DND-41 (cell line): ENCODE measurements at regions not wholly inside any gene's neighbourhood (a gene's known extent, or its start where the extent isn't known, plus 50 kb on each side); places are given as distances from the start of the nearest gene placed in this dataset.

ENCODE experiments used
- ATAC-seq: fragments of 200-7000 bp; cut with Tn5 transposase; 3 replicates; pipeline ENCODE4 v1.9.1; 2021; ENCODE audit warnings: low read depth; ENCODE audit not compliant: insufficient read depth
- DNase-seq: peaks from one replicate; pipeline ENCODE4 v3.0.0-alpha.2; 2020
- H2AFZ ChIP-seq: 2 replicates; pipeline ENCODE4 v1.6.0; 2012; ENCODE audit warnings: low read depth, low read length
- H3K27ac ChIP-seq: 2 replicates; pipeline ENCODE4 v1.5.1; 2012; ENCODE audit warnings: low read length, inconsistent platforms
- H3K27me3 ChIP-seq: fragments of 200-600 bp; sonication (generic); 2 replicates; pipeline ENCODE4 v1.6.0; 2012; ENCODE audit warnings: low read length, mild to moderate bottlenecking, inconsistent platforms; ENCODE audit not compliant: insufficient read depth, poor library complexity
- H3K36me3 ChIP-seq: 2 replicates; pipeline ENCODE4 v1.5.1; 2012; ENCODE audit warnings: low read length, inconsistent platforms; ENCODE audit not compliant: insufficient read depth
- H3K4me1 ChIP-seq: 2 replicates; pipeline ENCODE4 v1.5.1; 2012; ENCODE audit warnings: mild to moderate bottlenecking, low read length; ENCODE audit not compliant: insufficient read depth
- H3K4me2 ChIP-seq: 2 replicates; pipeline ENCODE4 v1.6.0; 2012; ENCODE audit warnings: mild to moderate bottlenecking, moderate library complexity, low read length, inconsistent platforms; ENCODE audit not compliant: insufficient read depth
- H3K4me3 ChIP-seq, 2 experiments: fragments of 200-600 bp in 1 of 2; shearing (Covaris generic) in 1 of 2; 2 replicates each; pipeline ENCODE4 v1.5.1; 2012 to 2016; ENCODE audit warnings: inconsistent platforms in 2 of 2, low read length in 2 of 2, mild to moderate bottlenecking in 2 of 2, low read depth in 1 of 2, moderate library complexity in 1 of 2
- H3K79me2 ChIP-seq: 2 replicates; pipeline ENCODE4 v1.6.0; 2012; ENCODE audit warnings: low read length, inconsistent platforms; ENCODE audit not compliant: insufficient read depth
- H3K9ac ChIP-seq: 2 replicates; pipeline ENCODE4 v1.6.0; 2012; ENCODE audit warnings: low read depth, mild to moderate bottlenecking, inconsistent platforms, low read length, moderate library complexity
- H3K9me3 ChIP-seq: 2 replicates; pipeline ENCODE4 v1.5.1; 2012; ENCODE audit warnings: low read length, moderate library complexity, mild to moderate bottlenecking, inconsistent platforms; ENCODE audit not compliant: insufficient read depth, severe bottlenecking
- H4K20me1 ChIP-seq: 2 replicates; pipeline ENCODE4 v1.6.0; 2012; ENCODE audit warnings: low read length; ENCODE audit not compliant: insufficient read depth
- CTCF ChIP-seq: IDR thresholded peaks from 2 replicates; pipeline ENCODE4 v1.5.1; 2012; ENCODE audit warnings: borderline replicate concordance, low read length, moderate library complexity, mild to moderate bottlenecking; ENCODE audit not compliant: poor library complexity, severe bottlenecking; ENCODE audit errors: extremely low read depth
- EZH2 ChIP-seq: IDR thresholded peaks from 3 replicates; pipeline ENCODE4 v1.6.1; 2012; ENCODE audit warnings: borderline replicate concordance, low read depth, mild to moderate bottlenecking, moderate library complexity, low read length, inconsistent platforms; ENCODE audit not compliant: severe bottlenecking

DNA sequence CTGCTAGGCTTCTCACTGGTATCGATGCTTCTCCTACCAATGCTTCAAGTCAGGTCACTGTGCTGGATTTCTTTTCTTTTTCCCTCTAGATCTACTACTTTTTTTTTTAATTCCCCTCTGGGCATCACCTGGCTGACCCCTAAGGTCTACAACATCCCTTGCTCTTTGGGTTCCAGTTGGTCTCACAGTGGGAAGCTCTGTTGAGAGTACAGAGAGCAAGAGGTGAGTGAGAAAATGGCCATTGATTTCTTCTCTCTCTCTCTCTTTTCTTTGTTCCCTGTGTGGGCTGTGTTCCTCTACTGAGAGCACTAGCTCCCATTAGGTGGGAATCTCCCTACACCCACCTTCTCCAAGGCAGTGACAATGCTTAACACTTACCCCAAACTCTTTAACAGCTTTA lies 413.4 kb downstream of the KCNJ2 start:
- Histone ChIP-seq H3K9me3 (no peaks in the 10 kb centered on the region), H3K4me3 (no peak overlapping the region), H3K27ac (no peak overlapping the region), H3K4me2 (no peak overlapping the region), H3K36me3 (no peaks in the 10 kb centered on the region), H4K20me1 (no peaks in the 10 kb centered on the region), H3K9ac (no peak overlapping the region), H3K27me3 (no peaks in the 10 kb centered on the region), H2AFZ (no peak overlapping the region), H3K79me2 (no peaks in the 10 kb centered on the region), H3K4me1 (no peaks in the 10 kb centered on the region)
- ATAC-seq: no peak
- no peak for TF ChIP-seq EZH2
- no peak for TF ChIP-seq CTCF
- no peak for DNase-seq

DNA sequence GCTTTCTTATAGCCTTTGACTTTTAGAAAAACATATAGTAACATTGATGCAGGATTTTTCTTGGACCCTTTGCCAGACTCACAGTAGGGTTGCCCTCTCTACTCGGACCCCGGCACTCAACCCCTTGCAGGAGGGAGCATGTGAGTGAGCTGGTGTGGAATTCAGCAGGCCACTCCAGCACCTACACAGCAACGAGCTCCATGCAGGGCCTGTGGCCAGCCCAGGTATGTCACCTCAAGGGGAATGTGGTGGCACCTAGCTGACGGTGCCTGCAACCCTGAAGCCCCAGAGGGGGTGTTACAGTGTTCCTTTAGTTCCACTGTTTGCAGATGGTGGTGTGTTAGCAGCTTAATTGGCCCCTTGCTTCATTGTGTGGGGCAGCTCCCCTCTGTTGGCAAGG lies 414.9 kb downstream of the KCNJ2 start:
- Histone ChIP-seq H3K27ac (no peak overlapping the region), H3K9me3 (no peaks in the 10 kb centered on the region), H3K9ac (no peak overlapping the region), H3K4me3 (no peak overlapping the region), H2AFZ (no peak overlapping the region), H3K27me3 (no peaks in the 10 kb centered on the region), H4K20me1 (no peaks in the 10 kb centered on the region), H3K4me2 (no peak overlapping the region), H3K36me3 (no peaks in the 10 kb centered on the region), H3K79me2 (no peaks in the 10 kb centered on the region), H3K4me1 (no peaks in the 10 kb centered on the region)
- DNase-seq (no peak), ATAC-seq (no peak)
- TF ChIP-seq EZH2: no peak
- no peak for TF ChIP-seq CTCF

DNA sequence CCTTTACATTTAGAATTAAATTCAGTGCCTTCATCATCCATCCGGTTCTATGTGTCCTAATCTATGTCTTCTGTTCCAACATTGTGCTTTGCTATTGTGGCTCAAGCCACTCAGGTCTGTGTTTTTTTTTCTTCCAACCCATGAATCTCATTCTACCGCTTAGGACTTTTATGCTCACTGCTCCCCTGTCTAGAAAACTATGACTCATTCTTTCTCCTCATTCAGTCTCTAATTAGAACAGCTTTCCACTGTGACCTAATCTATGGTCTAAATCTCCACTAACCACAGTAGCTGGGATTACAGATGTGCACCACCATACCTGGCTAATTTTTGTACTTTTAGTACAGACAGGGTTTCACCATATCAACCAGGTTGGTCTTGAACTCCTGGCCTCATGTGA lies 418.7 kb downstream of the KCNJ2 start:
- DNase-seq (no peak), ATAC-seq (no peak)
- Histone ChIP-seq H3K4me2 (no peak overlapping the region), H3K36me3 (no peaks in the 10 kb centered on the region), H3K27ac (no peak overlapping the region), H3K27me3 (no peaks in the 10 kb centered on the region), H4K20me1 (no peaks in the 10 kb centered on the region), H3K9ac (no peak overlapping the region), H2AFZ (no peak overlapping the region), H3K4me3 (no peak overlapping the region), H3K79me2 (no peaks in the 10 kb centered on the region), H3K4me1 (no peaks in the 10 kb centered on the region), H3K9me3 (no peaks in the 10 kb centered on the region)
- TF ChIP-seq CTCF: no peak

- ATAC-seq (no peak), DNase-seq (no peak)
- H3K4me1 ChIP-seq: no peaks in the 10 kb centered on the region
- no peak for TF ChIP-seq EZH2
- no peak for TF ChIP-seq CTCF
- no peaks in the 10 kb centered on the region for H3K79me2 ChIP-seq
- H3K9ac ChIP-seq: no peak overlapping the region
- H3K4me2 ChIP-seq: no peak overlapping the region
- H3K36me3 ChIP-seq: no peaks in the 10 kb centered on the region
- no peaks in the 10 kb centered on the region for H3K27me3 ChIP-seq
- no peak overlapping the region for H3K4me3 ChIP-seq
- H4K20me1 ChIP-seq: no peaks in the 10 kb centered on the region
- H3K27ac ChIP-seq: no peak overlapping the region
- no peaks in the 10 kb centered on the region for H3K9me3 ChIP-seq
- no peak overlapping the region for H2AFZ ChIP-seq
Observed at GRCh38 chr17:70597774-70598173, 428.4 kb downstream of the KCNJ2 start.
